ENCODE measurements at regions not wholly inside any gene's neighbourhood (a gene's known extent, or its start where the extent isn't known, plus 50 kb on each side); places are given as distances from the start of the nearest gene placed in this dataset.
A peak's percentile ranks its signal among the peaks of the same experiment; 100 is the strongest.

- no peaks in the 10 kb centered on the region for H3K9me3 ChIP-seq (replicated peaks; ENCODE audit: low read length)
- H3K27me3 ChIP-seq (ENCODE audit: control insufficient read depth, insufficient read depth, low read length), result no peaks in the 10 kb centered on the region
- no peaks in the 10 kb centered on the region for H3K36me3 ChIP-seq (ENCODE audit: insufficient read depth, low read length)
- H3K4me1 ChIP-seq (ENCODE audit: control insufficient read depth, insufficient read depth, low read length), result no peaks in the 10 kb centered on the region
- H3K4me2 ChIP-seq (ENCODE audit: low read length), result no peak overlapping the region
- no peak overlapping the region for H3K9ac ChIP-seq (ENCODE audit: low read depth, low read length)
- no peak overlapping the region for H3K4me3 ChIP-seq (ENCODE audit: low read length)
Observed at GRCh38 chr6:28750926-28751458, 172.8 kb downstream of the TRIM27 start.

GRCh38 chr6:28751514-28751913 lies 172.3 kb downstream of the TRIM27 start:
- Histone ChIP-seq H3K36me3 (ENCODE audit: insufficient read depth, low read length) (no peaks in the 10 kb centered on the region), H3K4me3 (ENCODE audit: low read length) (no peak overlapping the region), H3K4me1 (ENCODE audit: control insufficient read depth, insufficient read depth, low read length) (no peaks in the 10 kb centered on the region), H3K9ac (ENCODE audit: low read depth, low read length) (no peak overlapping the region), H3K27me3 (ENCODE audit: control insufficient read depth, insufficient read depth, low read length) (no peaks in the 10 kb centered on the region), H3K4me2 (ENCODE audit: low read length) (no peak overlapping the region), H3K9me3 (replicated peaks; ENCODE audit: low read length) (no peaks in the 10 kb centered on the region)

- Histone ChIP-seq H3K9me3 (replicated peaks; ENCODE audit: low read length) (no peaks in the 10 kb centered on the region), H3K36me3 (ENCODE audit: insufficient read depth, low read length) (no peaks in the 10 kb centered on the region), H3K27me3 (ENCODE audit: control insufficient read depth, insufficient read depth, low read length) (no peaks in the 10 kb centered on the region)
Observed at GRCh38 chr6:28751963-28752350, 171.8 kb downstream of the TRIM27 start.

GRCh38 chr6:28757429-28758045 lies 166.2 kb downstream of the TRIM27 start:
- H3K9ac ChIP-seq (ENCODE audit: low read depth, low read length), result no peak overlapping the region
- peaks cover 3% of the 10 kb centered on the region for H3K27me3 ChIP-seq (ENCODE audit: control insufficient read depth, insufficient read depth, low read length)
- H3K4me2 ChIP-seq (ENCODE audit: low read length), result peak overlapping the region; percentile 4
- no peaks in the 10 kb centered on the region for H3K4me1 ChIP-seq (ENCODE audit: control insufficient read depth, insufficient read depth, low read length)
- H3K4me3 ChIP-seq (ENCODE audit: low read length), result peak overlapping the region; percentile 28
- no peaks in the 10 kb centered on the region for H3K36me3 ChIP-seq (ENCODE audit: insufficient read depth, low read length)
- no peaks in the 10 kb centered on the region for H3K9me3 ChIP-seq (replicated peaks; ENCODE audit: low read length)

More at GRCh38 chr6:28751963-28752350, 171.8 kb downstream of the TRIM27 start:
- H3K4me1 ChIP-seq (ENCODE audit: control insufficient read depth, insufficient read depth, low read length), result no peaks in the 10 kb centered on the region
- H3K4me3 ChIP-seq (ENCODE audit: low read length), result no peak overlapping the region
- H3K4me2 ChIP-seq (ENCODE audit: low read length), result no peak overlapping the region
- no peak overlapping the region for H3K9ac ChIP-seq (ENCODE audit: low read depth, low read length)

- Histone ChIP-seq H3K4me3 (ENCODE audit: low read length) (peak overlapping the region; percentile 28), H3K4me2 (ENCODE audit: low read length) (peak overlapping the region; percentile 4), H3K9ac (ENCODE audit: low read depth, low read length) (no peak overlapping the region), H3K27me3 (ENCODE audit: control insufficient read depth, insufficient read depth, low read length) (peaks cover 3% of the 10 kb centered on the region), H3K9me3 (replicated peaks; ENCODE audit: low read length) (no peaks in the 10 kb centered on the region), H3K4me1 (ENCODE audit: control insufficient read depth, insufficient read depth, low read length) (no peaks in the 10 kb centered on the region), H3K36me3 (ENCODE audit: insufficient read depth, low read length) (no peaks in the 10 kb centered on the region)
Observed at GRCh38 chr6:28758046-28758817, 165.6 kb downstream of the TRIM27 start.

GRCh38 chr6:28758818-28759235 lies 165.0 kb downstream of the TRIM27 start:
- H3K4me1 ChIP-seq (ENCODE audit: control insufficient read depth, insufficient read depth, low read length), result no peaks in the 10 kb centered on the region
- H3K27me3 ChIP-seq (ENCODE audit: control insufficient read depth, insufficient read depth, low read length), result peaks cover 3% of the 10 kb centered on the region
- H3K9me3 ChIP-seq (replicated peaks; ENCODE audit: low read length), result no peaks in the 10 kb centered on the region
- no peak overlapping the region for H3K9ac ChIP-seq (ENCODE audit: low read depth, low read length)
- H3K4me3 ChIP-seq (ENCODE audit: low read length), result no peak overlapping the region
- H3K36me3 ChIP-seq (ENCODE audit: insufficient read depth, low read length), result no peaks in the 10 kb centered on the region
- no peak overlapping the region for H3K4me2 ChIP-seq (ENCODE audit: low read length)

GRCh38 chr6:28764014-28764723 lies 159.6 kb downstream of the TRIM27 start:
- Histone ChIP-seq H3K9ac (ENCODE audit: low read depth, low read length) (no peak overlapping the region), H3K27me3 (ENCODE audit: control insufficient read depth, insufficient read depth, low read length) (peaks cover 49% of the 10 kb centered on the region), H3K9me3 (replicated peaks; ENCODE audit: low read length) (no peaks in the 10 kb centered on the region), H3K4me1 (ENCODE audit: control insufficient read depth, insufficient read depth, low read length) (no peaks in the 10 kb centered on the region), H3K36me3 (ENCODE audit: insufficient read depth, low read length) (no peaks in the 10 kb centered on the region), H3K4me3 (ENCODE audit: low read length) (peak overlapping the region; percentile 33), H3K4me2 (ENCODE audit: low read length) (peak overlapping the region; percentile 46)

GRCh38 chr6:28764761-28765282 lies 159.0 kb downstream of the TRIM27 start:
- no peaks in the 10 kb centered on the region for H3K9me3 ChIP-seq (replicated peaks; ENCODE audit: low read length)
- H3K4me2 ChIP-seq (ENCODE audit: low read length), result no peak overlapping the region
- no peak overlapping the region for H3K4me3 ChIP-seq (ENCODE audit: low read length)
- no peak overlapping the region for H3K9ac ChIP-seq (ENCODE audit: low read depth, low read length)
- peaks cover 56% of the 10 kb centered on the region for H3K27me3 ChIP-seq (ENCODE audit: control insufficient read depth, insufficient read depth, low read length)
- H3K4me1 ChIP-seq (ENCODE audit: control insufficient read depth, insufficient read depth, low read length), result no peaks in the 10 kb centered on the region
- no peaks in the 10 kb centered on the region for H3K36me3 ChIP-seq (ENCODE audit: insufficient read depth, low read length)

- no peak overlapping the region for H3K4me3 ChIP-seq (ENCODE audit: low read length)
- no peaks in the 10 kb centered on the region for H3K9me3 ChIP-seq (replicated peaks; ENCODE audit: low read length)
- H3K36me3 ChIP-seq (ENCODE audit: insufficient read depth, low read length), result no peaks in the 10 kb centered on the region
- H3K9ac ChIP-seq (ENCODE audit: low read depth, low read length), result no peak overlapping the region
- H3K4me1 ChIP-seq (ENCODE audit: control insufficient read depth, insufficient read depth, low read length), result no peaks in the 10 kb centered on the region
- no peak overlapping the region for H3K4me2 ChIP-seq (ENCODE audit: low read length)
- H3K27me3 ChIP-seq (ENCODE audit: control insufficient read depth, insufficient read depth, low read length), result peaks cover 67% of the 10 kb centered on the region
Observed at GRCh38 chr6:28765978-28766351, 157.8 kb downstream of the TRIM27 start.

- H3K9me3 ChIP-seq (replicated peaks; ENCODE audit: low read length), result no peaks in the 10 kb centered on the region
- no peak overlapping the region for H3K4me3 ChIP-seq (ENCODE audit: low read length)
- no peaks in the 10 kb centered on the region for H3K4me1 ChIP-seq (ENCODE audit: control insufficient read depth, insufficient read depth, low read length)
- no peaks in the 10 kb centered on the region for H3K36me3 ChIP-seq (ENCODE audit: insufficient read depth, low read length)
- no peak overlapping the region for H3K9ac ChIP-seq (ENCODE audit: low read depth, low read length)
- no peak overlapping the region for H3K4me2 ChIP-seq (ENCODE audit: low read length)
- H3K27me3 ChIP-seq (ENCODE audit: control insufficient read depth, insufficient read depth, low read length), result peaks cover 72% of the 10 kb centered on the region
Observed at GRCh38 chr6:28766426-28766825, 157.4 kb downstream of the TRIM27 start.

GRCh38 chr6:28767133-28767532 lies 156.7 kb downstream of the TRIM27 start:
- no peaks in the 10 kb centered on the region for H3K9me3 ChIP-seq (replicated peaks; ENCODE audit: low read length)
- no peaks in the 10 kb centered on the region for H3K36me3 ChIP-seq (ENCODE audit: insufficient read depth, low read length)
- H3K9ac ChIP-seq (ENCODE audit: low read depth, low read length), result no peak overlapping the region
- no peak overlapping the region for H3K4me3 ChIP-seq (ENCODE audit: low read length)
- H3K4me1 ChIP-seq (ENCODE audit: control insufficient read depth, insufficient read depth, low read length), result no peaks in the 10 kb centered on the region
- no peak overlapping the region for H3K4me2 ChIP-seq (ENCODE audit: low read length)
- H3K27me3 ChIP-seq (ENCODE audit: control insufficient read depth, insufficient read depth, low read length), result peaks cover 76% of the 10 kb centered on the region
